ENCODE measurements at regions not wholly inside any gene's neighbourhood (a gene's known extent, or its start where the extent isn't known, plus 50 kb on each side); places are given as distances from the start of the nearest gene placed in this dataset.

GRCh38 chr3:118447339-118447738 lies 587.3 kb downstream of the IGSF11 start:
- no peak for ATAC-seq
- TF ChIP-seq SNAI2 (CRISPR knock-in tag; IDR thresholded peaks at IDR 0.05) (no peak), POU6F1 (CRISPR knock-in tag; IDR thresholded peaks at IDR 0.05; ENCODE audit: borderline replicate concordance, low read depth) (no peak), ZFP30 (CRISPR knock-in tag; IDR thresholded peaks at IDR 0.05) (no peak), ESRRG (CRISPR knock-in tag; IDR thresholded peaks at IDR 0.05) (no peak), ZNF565 (CRISPR knock-in tag; conservative IDR thresholded peaks at IDR 0.05; ENCODE audit: low read depth) (no peak), PPARA (CRISPR knock-in tag; IDR thresholded peaks at IDR 0.05; ENCODE audit: borderline replicate concordance) (no peak), ZC3H10 (CRISPR knock-in tag; IDR thresholded peaks at IDR 0.05) (no peak), RARB (CRISPR knock-in tag; IDR thresholded peaks at IDR 0.05) (no peak), ZNF70 (CRISPR knock-in tag; IDR thresholded peaks at IDR 0.05) (no peak), TSHZ2 (CRISPR knock-in tag; IDR thresholded peaks at IDR 0.05) (no peak), ARNTL (CRISPR knock-in tag; IDR thresholded peaks at IDR 0.05; ENCODE audit: borderline replicate concordance, low read depth) (no peak)

- no peak for TF ChIP-seq ZC3H10 (CRISPR knock-in tag; IDR thresholded peaks at IDR 0.05)
- no peak for ATAC-seq
Measured at GRCh38 chr3:118466795-118467330, 567.8 kb downstream of the IGSF11 start.

GRCh38 chr3:118468801-118469200 lies 565.8 kb downstream of the IGSF11 start:
- TF ChIP-seq SNAI2 (CRISPR knock-in tag; IDR thresholded peaks at IDR 0.05) (no peak), CSDC2 (CRISPR knock-in tag; IDR thresholded peaks at IDR 0.05) (no peak), BACH2 (CRISPR knock-in tag; IDR thresholded peaks at IDR 0.05; ENCODE audit: borderline replicate concordance) (no peak), ZNF565 (CRISPR knock-in tag; conservative IDR thresholded peaks at IDR 0.05; ENCODE audit: low read depth) (no peak), RARB (CRISPR knock-in tag; IDR thresholded peaks at IDR 0.05) (no peak), TSHZ2 (CRISPR knock-in tag; IDR thresholded peaks at IDR 0.05) (no peak), ARNTL (CRISPR knock-in tag; IDR thresholded peaks at IDR 0.05; ENCODE audit: borderline replicate concordance, low read depth) (no peak), ZFP3 (CRISPR knock-in tag; IDR thresholded peaks at IDR 0.05) (no peak), ZNF70 (CRISPR knock-in tag; IDR thresholded peaks at IDR 0.05) (no peak), POU6F1 (CRISPR knock-in tag; IDR thresholded peaks at IDR 0.05; ENCODE audit: borderline replicate concordance, low read depth) (no peak), TCF4 (CRISPR knock-in tag; IDR thresholded peaks at IDR 0.05; ENCODE audit: borderline replicate concordance) (no peak), TOX (CRISPR knock-in tag; IDR thresholded peaks at IDR 0.05; ENCODE audit: borderline replicate concordance) (no peak), ZNF8 (CRISPR knock-in tag; IDR thresholded peaks at IDR 0.05) (no peak), ZFP30 (CRISPR knock-in tag; IDR thresholded peaks at IDR 0.05) (no peak), OSR1 (CRISPR knock-in tag; IDR thresholded peaks at IDR 0.05) (no peak), PATZ1 (CRISPR knock-in tag; IDR thresholded peaks at IDR 0.05; ENCODE audit: borderline replicate concordance) (no peak), PPARA (CRISPR knock-in tag; IDR thresholded peaks at IDR 0.05; ENCODE audit: borderline replicate concordance) (no peak), ESRRG (CRISPR knock-in tag; IDR thresholded peaks at IDR 0.05) (no peak), CREB5 (CRISPR knock-in tag; IDR thresholded peaks at IDR 0.05; ENCODE audit: low read depth) (no peak), CSRNP3 (CRISPR knock-in tag; IDR thresholded peaks at IDR 0.05) (no peak)
- no peak for ATAC-seq

Data from SK-N-SH treated with all-trans-retinoic acid at 6 μM for 48 hours (cell line).